ENCODE measurements at regions not wholly inside any gene's neighbourhood (a gene's known extent, or its start where the extent isn't known, plus 50 kb on each side); places are given as distances from the start of the nearest gene placed in this dataset.

DNA sequence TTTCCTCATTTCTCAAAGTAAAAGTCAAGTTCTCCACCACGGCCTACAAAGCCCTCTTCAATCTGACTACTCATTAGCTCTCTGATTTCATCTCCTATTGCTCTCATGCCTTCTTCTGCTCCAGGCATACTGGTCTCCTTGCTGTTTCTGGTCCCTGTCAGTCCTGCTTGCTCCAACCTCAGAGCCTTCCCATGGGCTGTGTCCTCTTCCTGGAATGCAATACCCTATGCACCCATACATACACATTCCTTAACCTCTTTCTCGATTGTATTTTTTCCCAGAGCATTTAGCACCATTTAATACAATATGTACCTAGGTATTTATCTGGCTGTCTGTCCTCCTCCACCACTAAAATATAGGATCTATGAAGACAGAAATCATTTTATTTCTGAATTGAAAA lies 385.2 kb downstream of the GASK1B start:
- Histone ChIP-seq H3K27me3 (ENCODE audit: low read depth, low read length) (no peaks in the 10 kb centered on the region), H3K9me3 (ENCODE audit: insufficient read depth, low read length) (no peaks in the 10 kb centered on the region), H3K27ac (ENCODE audit: low read length) (no peak overlapping the region), H3K4me1 (ENCODE audit: low read length) (no peaks in the 10 kb centered on the region), H3K79me2 (ENCODE audit: low read length) (no peaks in the 10 kb centered on the region), H3K4me2 (ENCODE audit: low read length) (no peak overlapping the region), H3K9ac (ENCODE audit: low read length) (no peak overlapping the region), H2AFZ (ENCODE audit: low read depth, low read length) (no peak overlapping the region), H3K4me3 (ENCODE audit: low read length) (no peak overlapping the region), H4K20me1 (ENCODE audit: insufficient read depth, low read length) (no peaks in the 10 kb centered on the region), H3K36me3 (replicated peaks; ENCODE audit: low read depth, low read length) (no peaks in the 10 kb centered on the region)
- TF ChIP-seq, protein P1, sequence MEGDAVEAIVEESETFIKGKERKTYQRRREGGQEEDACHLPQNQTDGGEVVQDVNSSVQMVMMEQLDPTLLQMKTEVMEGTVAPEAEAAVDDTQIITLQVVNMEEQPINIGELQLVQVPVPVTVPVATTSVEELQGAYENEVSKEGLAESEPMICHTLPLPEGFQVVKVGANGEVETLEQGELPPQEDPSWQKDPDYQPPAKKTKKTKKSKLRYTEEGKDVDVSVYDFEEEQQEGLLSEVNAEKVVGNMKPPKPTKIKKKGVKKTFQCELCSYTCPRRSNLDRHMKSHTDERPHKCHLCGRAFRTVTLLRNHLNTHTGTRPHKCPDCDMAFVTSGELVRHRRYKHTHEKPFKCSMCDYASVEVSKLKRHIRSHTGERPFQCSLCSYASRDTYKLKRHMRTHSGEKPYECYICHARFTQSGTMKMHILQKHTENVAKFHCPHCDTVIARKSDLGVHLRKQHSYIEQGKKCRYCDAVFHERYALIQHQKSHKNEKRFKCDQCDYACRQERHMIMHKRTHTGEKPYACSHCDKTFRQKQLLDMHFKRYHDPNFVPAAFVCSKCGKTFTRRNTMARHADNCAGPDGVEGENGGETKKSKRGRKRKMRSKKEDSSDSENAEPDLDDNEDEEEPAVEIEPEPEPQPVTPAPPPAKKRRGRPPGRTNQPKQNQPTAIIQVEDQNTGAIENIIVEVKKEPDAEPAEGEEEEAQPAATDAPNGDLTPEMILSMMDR (IDR thresholded peaks at IDR 0.05; ENCODE audit: low read depth, low read length): no peak
- TF ChIP-seq EZH2phosphoT487 (IDR thresholded peaks at IDR 0.05; ENCODE audit: low read depth): no peak

DNA sequence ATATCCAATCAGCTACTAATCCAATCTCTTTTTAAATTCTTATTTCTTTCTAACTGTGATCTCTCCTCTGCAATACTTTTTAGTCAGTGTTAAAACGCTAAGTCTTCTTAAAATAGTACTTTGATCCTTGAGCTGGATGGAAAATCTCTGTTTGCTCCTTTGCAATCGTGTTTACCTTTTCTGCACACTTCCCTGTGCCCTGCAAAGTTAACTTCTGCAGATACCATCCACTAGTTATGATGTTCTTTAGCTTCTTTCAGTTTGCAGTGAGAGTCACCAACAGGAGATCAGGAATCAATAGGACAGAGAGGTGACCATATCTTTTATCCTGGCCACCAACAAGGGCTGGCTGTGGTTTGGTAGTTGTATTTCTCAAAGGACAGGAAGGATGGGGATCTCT lies 391.5 kb downstream of the GASK1B start:
- Histone ChIP-seq H3K27ac (ENCODE audit: low read length) (no peak overlapping the region), H3K27me3 (ENCODE audit: low read depth, low read length) (no peaks in the 10 kb centered on the region), H3K79me2 (ENCODE audit: low read length) (no peaks in the 10 kb centered on the region), H3K4me2 (ENCODE audit: low read length) (no peak overlapping the region), H2AFZ (ENCODE audit: low read depth, low read length) (no peak overlapping the region), H3K4me1 (ENCODE audit: low read length) (no peaks in the 10 kb centered on the region), H4K20me1 (ENCODE audit: insufficient read depth, low read length) (no peaks in the 10 kb centered on the region), H3K9ac (ENCODE audit: low read length) (no peak overlapping the region), H3K36me3 (replicated peaks; ENCODE audit: low read depth, low read length) (no peaks in the 10 kb centered on the region), H3K4me3 (ENCODE audit: low read length) (no peak overlapping the region), H3K9me3 (ENCODE audit: insufficient read depth, low read length) (no peaks in the 10 kb centered on the region)
- no peak for TF ChIP-seq EZH2phosphoT487 (IDR thresholded peaks at IDR 0.05; ENCODE audit: low read depth)
- TF ChIP-seq, protein P1 (IDR thresholded peaks at IDR 0.05; ENCODE audit: low read depth, low read length): no peak

- Histone ChIP-seq H3K4me1 (ENCODE audit: low read length) (no peaks in the 10 kb centered on the region), H3K27me3 (ENCODE audit: low read depth, low read length) (no peaks in the 10 kb centered on the region), H3K27ac (ENCODE audit: low read length) (no peak overlapping the region), H3K4me3 (ENCODE audit: low read length) (no peak overlapping the region), H2AFZ (ENCODE audit: low read depth, low read length) (no peak overlapping the region), H3K9me3 (ENCODE audit: insufficient read depth, low read length) (no peaks in the 10 kb centered on the region), H3K9ac (ENCODE audit: low read length) (no peak overlapping the region), H3K79me2 (ENCODE audit: low read length) (no peaks in the 10 kb centered on the region), H4K20me1 (ENCODE audit: insufficient read depth, low read length) (no peaks in the 10 kb centered on the region), H3K36me3 (replicated peaks; ENCODE audit: low read depth, low read length) (no peaks in the 10 kb centered on the region), H3K4me2 (ENCODE audit: low read length) (no peak overlapping the region)
- TF ChIP-seq, protein P1 (IDR thresholded peaks at IDR 0.05; ENCODE audit: low read depth, low read length): no peak
- no peak for TF ChIP-seq EZH2phosphoT487 (IDR thresholded peaks at IDR 0.05; ENCODE audit: low read depth)
Observed at GRCh38 chr4:157779081-157779480, 393.7 kb downstream of the GASK1B start.

DNA sequence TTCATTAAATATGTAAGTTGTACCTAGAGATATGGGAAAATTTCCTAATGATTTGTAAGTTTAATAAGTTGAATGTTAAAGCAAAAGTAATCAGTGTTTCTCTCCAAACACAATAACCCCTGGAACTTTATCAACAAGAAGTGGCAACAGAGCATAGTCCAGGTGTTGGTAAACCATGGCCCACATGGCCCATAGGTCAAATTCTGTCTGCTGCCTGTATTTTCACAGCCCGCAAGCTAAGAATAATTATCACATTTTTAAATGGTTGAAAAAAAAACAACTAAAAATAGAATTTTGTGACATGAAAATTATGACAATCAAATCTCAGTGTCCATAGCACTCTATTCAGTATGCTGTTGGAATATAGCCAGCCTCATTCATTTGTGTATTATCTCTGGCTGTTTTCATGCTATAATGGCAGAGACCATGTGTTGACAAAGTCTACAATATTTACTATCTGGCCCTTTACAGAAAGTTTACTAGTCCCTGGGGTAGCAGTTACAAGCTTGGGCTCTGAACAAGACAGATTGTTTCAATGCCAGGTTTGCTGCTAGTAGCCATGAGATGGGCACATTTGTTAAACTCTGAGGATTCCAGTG lies 395.8 kb downstream of the GASK1B start:
- Histone ChIP-seq H3K36me3 (replicated peaks; ENCODE audit: low read depth, low read length) (no peaks in the 10 kb centered on the region), H4K20me1 (ENCODE audit: insufficient read depth, low read length) (no peaks in the 10 kb centered on the region), H2AFZ (ENCODE audit: low read depth, low read length) (no peak overlapping the region), H3K79me2 (ENCODE audit: low read length) (no peaks in the 10 kb centered on the region), H3K9me3 (ENCODE audit: insufficient read depth, low read length) (no peaks in the 10 kb centered on the region), H3K27ac (ENCODE audit: low read length) (no peak overlapping the region), H3K4me3 (ENCODE audit: low read length) (no peak overlapping the region), H3K27me3 (ENCODE audit: low read depth, low read length) (no peaks in the 10 kb centered on the region), H3K4me1 (ENCODE audit: low read length) (no peaks in the 10 kb centered on the region), H3K4me2 (ENCODE audit: low read length) (no peak overlapping the region), H3K9ac (ENCODE audit: low read length) (no peak overlapping the region)
- TF ChIP-seq, protein P1 (IDR thresholded peaks at IDR 0.05; ENCODE audit: low read depth, low read length): no peak
- no peak for TF ChIP-seq EZH2phosphoT487 (IDR thresholded peaks at IDR 0.05; ENCODE audit: low read depth)
